ENCODE measurements at regions not wholly inside any gene's neighbourhood (a gene's known extent, or its start where the extent isn't known, plus 50 kb on each side); places are given as distances from the start of the nearest gene placed in this dataset.

DNA sequence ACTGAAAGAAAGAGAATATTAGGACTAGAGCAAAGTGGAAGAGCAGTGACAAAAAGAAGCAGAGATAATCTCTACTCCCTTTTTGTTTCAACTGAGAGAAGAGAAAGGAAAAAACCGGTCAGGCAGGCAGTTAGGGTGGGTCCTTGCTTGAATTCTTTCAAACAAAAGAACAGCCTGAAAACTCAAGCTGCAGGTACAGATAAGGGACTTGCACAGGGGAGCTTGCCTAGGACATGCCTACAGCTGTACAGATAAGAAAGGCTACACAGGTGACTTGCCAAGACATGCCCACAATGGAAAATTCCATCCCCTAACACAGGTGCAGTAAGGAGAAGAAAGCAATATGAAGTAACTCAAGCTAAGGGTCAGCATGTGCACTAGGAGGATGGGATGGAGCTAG is 532.2 kb upstream of the MIS18BP1 start:
- TF ChIP-seq, protein P1, sequence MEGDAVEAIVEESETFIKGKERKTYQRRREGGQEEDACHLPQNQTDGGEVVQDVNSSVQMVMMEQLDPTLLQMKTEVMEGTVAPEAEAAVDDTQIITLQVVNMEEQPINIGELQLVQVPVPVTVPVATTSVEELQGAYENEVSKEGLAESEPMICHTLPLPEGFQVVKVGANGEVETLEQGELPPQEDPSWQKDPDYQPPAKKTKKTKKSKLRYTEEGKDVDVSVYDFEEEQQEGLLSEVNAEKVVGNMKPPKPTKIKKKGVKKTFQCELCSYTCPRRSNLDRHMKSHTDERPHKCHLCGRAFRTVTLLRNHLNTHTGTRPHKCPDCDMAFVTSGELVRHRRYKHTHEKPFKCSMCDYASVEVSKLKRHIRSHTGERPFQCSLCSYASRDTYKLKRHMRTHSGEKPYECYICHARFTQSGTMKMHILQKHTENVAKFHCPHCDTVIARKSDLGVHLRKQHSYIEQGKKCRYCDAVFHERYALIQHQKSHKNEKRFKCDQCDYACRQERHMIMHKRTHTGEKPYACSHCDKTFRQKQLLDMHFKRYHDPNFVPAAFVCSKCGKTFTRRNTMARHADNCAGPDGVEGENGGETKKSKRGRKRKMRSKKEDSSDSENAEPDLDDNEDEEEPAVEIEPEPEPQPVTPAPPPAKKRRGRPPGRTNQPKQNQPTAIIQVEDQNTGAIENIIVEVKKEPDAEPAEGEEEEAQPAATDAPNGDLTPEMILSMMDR (conservative IDR thresholded peaks at IDR 0.05; ENCODE audit: low read depth, low read length), result no peak
- TF ChIP-seq EZH2 (IDR thresholded peaks at IDR 0.05; ENCODE audit: low read length, unreplicated experiment) (no peak), EZH2phosphoT487 (IDR thresholded peaks at IDR 0.05; ENCODE audit: borderline replicate concordance, low read length) (no peak)
